Calu3 (cell line): ENCODE measurements at regions not wholly inside any gene's neighbourhood (a gene's known extent, or its start where the extent isn't known, plus 50 kb on each side); places are given as distances from the start of the nearest gene placed in this dataset.

Experiments used
- BruUV-seq: library from RNA; stranded (reverse); fragments of 400-500 nt; replicated peaks from 2 replicates; lab custom pipeline; 2021; lab: Mats Ljungman, UMichigan
- CTCF ChIA-PET: fragments of 300-600 bp; sonication (Branson Sonifier 250); formaldehyde crosslinking; loops from one replicate; lab custom pipeline; 2022; ENCODE audit warnings: antibody characterized with exemption; lab: Charles Lee
- DNase-seq: peaks from one replicate; pipeline ENCODE4 v3.0.0; 2022
- H3K27ac Mint-ChIP-seq: one replicate; pipeline ENCODE4 v1.8.0; 2022; ENCODE audit warnings: mixed read lengths; ENCODE audit not compliant: unreplicated experiment
- H3K27me3 Mint-ChIP-seq: one replicate; pipeline ENCODE4 v1.8.0; 2022; ENCODE audit warnings: mixed read lengths; ENCODE audit not compliant: unreplicated experiment
- H3K36me3 Mint-ChIP-seq: one replicate; pipeline ENCODE4 v1.8.0; 2022; ENCODE audit warnings: mild to moderate bottlenecking, moderate library complexity, mixed read lengths; ENCODE audit not compliant: insufficient read depth, unreplicated experiment
- H3K4me1 Mint-ChIP-seq: one replicate; pipeline ENCODE4 v1.8.0; 2022; ENCODE audit warnings: mild to moderate bottlenecking, low read depth, mixed read lengths; ENCODE audit not compliant: unreplicated experiment
- H3K4me3 Mint-ChIP-seq: one replicate; pipeline ENCODE4 v1.8.0; 2022; ENCODE audit warnings: mild to moderate bottlenecking, low read depth, moderate library complexity, mixed read lengths; ENCODE audit not compliant: unreplicated experiment
- H3K9me3 Mint-ChIP-seq: one replicate; pipeline ENCODE4 v1.8.0; 2022; ENCODE audit warnings: low read depth, mixed read lengths; ENCODE audit not compliant: unreplicated experiment
- CTCF ChIP-seq: fragments of 200-600 bp; IDR thresholded peaks from one replicate; pipeline ENCODE4 v1.8.0; 2022; ENCODE audit warnings: antibody characterized with exemption; ENCODE audit not compliant: unreplicated experiment
- intact Hi-C: fragments of 100-400 bp; cut with micrococcal nuclease; formaldehyde crosslinking; loops from one replicate; pipeline ENCODE4 v1.10.0; 2022; ENCODE audit not compliant: unreplicated experiment

- Mint-ChIP-seq H3K9me3 (peaks cover 3% of the 10 kb centered on the region), H3K27me3 (no peaks in the 10 kb centered on the region), H3K36me3 (no peaks in the 10 kb centered on the region), H3K4me3 (no peak overlapping the region), H3K4me1 (no peaks in the 10 kb centered on the region), H3K27ac (no peak overlapping the region)
- DNase-seq, result no peak
- CTCF ChIA-PET, result no interaction called here
- BruUV-seq, result no TSS peak
- intact Hi-C loops, result no loop called here
- no peak for TF ChIP-seq CTCF
Measured at GRCh38 chr4:124105212-124105611, 607.3 kb downstream of the ANKRD50 start.

GRCh38 chr4:124111411-124111810 is 601.1 kb downstream of the ANKRD50 start:
- Mint-ChIP-seq H3K9me3 (no peaks in the 10 kb centered on the region), H3K4me3 (no peak overlapping the region), H3K27me3 (no peaks in the 10 kb centered on the region), H3K4me1 (no peaks in the 10 kb centered on the region), H3K36me3 (no peaks in the 10 kb centered on the region), H3K27ac (no peak overlapping the region)
- CTCF ChIA-PET, result interaction anchor here (1.2 kb wide), 1 partner anchor 339 kb away, joined by 5 read pairs; no protein-coding TSS in a partner anchor
- no peak for TF ChIP-seq CTCF
- intact Hi-C loops, result loop anchor here (1.0 to 5.0 kb wide), 5 partner anchors 211 to 1009 kb away; no protein-coding TSS in a partner anchor
- no peak for DNase-seq
- BruUV-seq, result no TSS peak

GRCh38 chr4:124111922-124112321 is 600.6 kb downstream of the ANKRD50 start:
- no peaks in the 10 kb centered on the region for H3K36me3 Mint-ChIP-seq
- no peak for TF ChIP-seq CTCF
- intact Hi-C loops, result loop anchor here (1.0 to 5.0 kb wide), 7 partner anchors 151 to 1010 kb away; no protein-coding TSS in a partner anchor
- H3K4me1 Mint-ChIP-seq, result no peaks in the 10 kb centered on the region
- BruUV-seq, result no TSS peak
- no peak overlapping the region for H3K4me3 Mint-ChIP-seq
- DNase-seq, result peak; percentile 13
- CTCF ChIA-PET, result interaction anchor here (1.2 kb wide), 1 partner anchor 339 kb away, joined by 5 read pairs; no protein-coding TSS in a partner anchor
- H3K27me3 Mint-ChIP-seq, result no peaks in the 10 kb centered on the region
- no peaks in the 10 kb centered on the region for H3K9me3 Mint-ChIP-seq
- no peak overlapping the region for H3K27ac Mint-ChIP-seq

- no peaks in the 10 kb centered on the region for H3K36me3 Mint-ChIP-seq
- CTCF ChIA-PET, result no interaction called here
- DNase-seq, result no peak
- intact Hi-C loops, result loop anchor here (5.0 kb wide), 1 partner anchor 446 kb away; no protein-coding TSS in a partner anchor
- H3K4me3 Mint-ChIP-seq, result no peak overlapping the region
- H3K27me3 Mint-ChIP-seq, result no peaks in the 10 kb centered on the region
- H3K27ac Mint-ChIP-seq, result no peak overlapping the region
- TF ChIP-seq CTCF, result no peak
- BruUV-seq, result no TSS peak
- peaks cover 12% of the 10 kb centered on the region for H3K4me1 Mint-ChIP-seq
- H3K9me3 Mint-ChIP-seq, result no peaks in the 10 kb centered on the region
Measured at GRCh38 chr4:124118061-124118460, 594.5 kb downstream of the ANKRD50 start.
